Activated T-cell treated with anti-CD3 and anti-CD28 coated beads, Interleukin-2, amount 50 U/mL, for 4 hours (primary cell): ENCODE measurements at regions not wholly inside any gene's neighbourhood (a gene's known extent, or its start where the extent isn't known, plus 50 kb on each side); places are given as distances from the start of the nearest gene placed in this dataset.

ENCODE experiments used
- ATAC-seq, 2 donors: fragments of 200-7000 bp; cut with Tn5 transposase; one replicate each; pipeline ENCODE4 v1.10.0; 2021
- DNase-seq: peaks from one replicate; pipeline ENCODE4 v3.0.0-alpha.2; 2020
- H3K27me3 Mint-ChIP-seq: one replicate; pipeline ENCODE4 v1.8.0; 2021; ENCODE audit warnings: low read depth, mixed read lengths
- H3K36me3 Mint-ChIP-seq: one replicate; pipeline ENCODE4 v1.8.0; 2022; ENCODE audit warnings: mixed read lengths; ENCODE audit not compliant: insufficient read depth
- H3K4me1 Mint-ChIP-seq: one replicate; pipeline ENCODE4 v1.8.0; 2021; ENCODE audit warnings: low read depth, mixed read lengths
- H3K4me3 Mint-ChIP-seq: one replicate; pipeline ENCODE4 v1.8.0; 2021; ENCODE audit warnings: mild to moderate bottlenecking, moderate library complexity, mixed read lengths
- H3K9me3 Mint-ChIP-seq: one replicate; pipeline ENCODE4 v1.8.0; 2021; ENCODE audit warnings: mixed read lengths

- no peaks in the 10 kb centered on the region for H3K4me1 Mint-ChIP-seq
- DNase-seq (no peak), ATAC-seq (no peak)
- H3K27me3 Mint-ChIP-seq, result peaks cover 7% of the 10 kb centered on the region
- H3K4me3 Mint-ChIP-seq, result no peak overlapping the region
- no peaks in the 10 kb centered on the region for H3K36me3 Mint-ChIP-seq
- H3K9me3 Mint-ChIP-seq, result no peaks in the 10 kb centered on the region
Measured at GRCh38 chr1:212495766-212496494, 63.2 kb downstream of the NENF start.

- Mint-ChIP-seq H3K9me3 (no peaks in the 10 kb centered on the region), H3K4me1 (no peaks in the 10 kb centered on the region), H3K4me3 (no peak overlapping the region), H3K27me3 (peaks cover 7% of the 10 kb centered on the region), H3K36me3 (no peaks in the 10 kb centered on the region)
- ATAC-seq, result no peak
- DNase-seq, result no peak
Measured at GRCh38 chr1:212496682-212497081, 64.0 kb downstream of the NENF start.

GRCh38 chr1:212497553-212497952 lies 64.8 kb downstream of the NENF start:
- Mint-ChIP-seq H3K9me3 (no peaks in the 10 kb centered on the region), H3K4me3 (no peak overlapping the region), H3K36me3 (no peaks in the 10 kb centered on the region), H3K27me3 (peaks cover 6% of the 10 kb centered on the region), H3K4me1 (no peaks in the 10 kb centered on the region)
- DNase-seq (no peak), ATAC-seq (no peak)

- DNase-seq, result no peak
- H3K27me3 Mint-ChIP-seq, result peaks cover 6% of the 10 kb centered on the region
- no peaks in the 10 kb centered on the region for H3K9me3 Mint-ChIP-seq
- no peak for ATAC-seq
- no peaks in the 10 kb centered on the region for H3K4me1 Mint-ChIP-seq
- no peaks in the 10 kb centered on the region for H3K36me3 Mint-ChIP-seq
- H3K4me3 Mint-ChIP-seq, result no peak overlapping the region
Measured at GRCh38 chr1:212498283-212499040, 65.7 kb downstream of the NENF start.

GRCh38 chr1:212500351-212500750 lies 67.6 kb downstream of the NENF start:
- Mint-ChIP-seq H3K27me3 (peaks cover 6% of the 10 kb centered on the region), H3K4me1 (no peaks in the 10 kb centered on the region), H3K9me3 (no peaks in the 10 kb centered on the region), H3K4me3 (no peak overlapping the region), H3K36me3 (no peaks in the 10 kb centered on the region)
- ATAC-seq, result no peak
- DNase-seq, result no peak

- Mint-ChIP-seq H3K27me3 (peaks cover 6% of the 10 kb centered on the region), H3K4me1 (no peaks in the 10 kb centered on the region), H3K36me3 (no peaks in the 10 kb centered on the region), H3K9me3 (no peaks in the 10 kb centered on the region), H3K4me3 (no peak overlapping the region)
- ATAC-seq (no peak), DNase-seq (no peak)
Measured at GRCh38 chr1:212500983-212501382, 68.3 kb downstream of the NENF start.

- no peaks in the 10 kb centered on the region for H3K4me1 Mint-ChIP-seq
- peaks cover 9% of the 10 kb centered on the region for H3K27me3 Mint-ChIP-seq
- no peak overlapping the region for H3K4me3 Mint-ChIP-seq
- no peaks in the 10 kb centered on the region for H3K36me3 Mint-ChIP-seq
- peak; percentile 28 to 40 for ATAC-seq
- no peaks in the 10 kb centered on the region for H3K9me3 Mint-ChIP-seq
- no peak for DNase-seq
Measured at GRCh38 chr1:212503714-212504113, 71.0 kb downstream of the NENF start.

GRCh38 chr1:212504171-212504803 lies 71.6 kb downstream of the NENF start:
- no peak overlapping the region for H3K4me3 Mint-ChIP-seq
- no peaks in the 10 kb centered on the region for H3K4me1 Mint-ChIP-seq
- no peaks in the 10 kb centered on the region for H3K36me3 Mint-ChIP-seq
- no peak for DNase-seq
- peaks cover 9% of the 10 kb centered on the region for H3K27me3 Mint-ChIP-seq
- ATAC-seq, result no peak
- no peaks in the 10 kb centered on the region for H3K9me3 Mint-ChIP-seq

GRCh38 chr1:212506666-212507065 lies 73.9 kb downstream of the NENF start:
- no peaks in the 10 kb centered on the region for H3K4me1 Mint-ChIP-seq

GRCh38 chr1:212507369-212507768 lies 74.6 kb downstream of the NENF start:
- no peaks in the 10 kb centered on the region for H3K36me3 Mint-ChIP-seq
- DNase-seq (no peak), ATAC-seq (no peak)
- no peaks in the 10 kb centered on the region for H3K4me1 Mint-ChIP-seq
- H3K4me3 Mint-ChIP-seq, result no peak overlapping the region
- H3K27me3 Mint-ChIP-seq, result peaks cover 19% of the 10 kb centered on the region
- no peaks in the 10 kb centered on the region for H3K9me3 Mint-ChIP-seq

More at GRCh38 chr1:212506666-212507065, 73.9 kb downstream of the NENF start:
- no peaks in the 10 kb centered on the region for H3K36me3 Mint-ChIP-seq
- DNase-seq (no peak), ATAC-seq (no peak)
- H3K27me3 Mint-ChIP-seq, result peaks cover 12% of the 10 kb centered on the region
- H3K4me3 Mint-ChIP-seq, result no peak overlapping the region
- no peaks in the 10 kb centered on the region for H3K9me3 Mint-ChIP-seq

- ATAC-seq (no peak), DNase-seq (no peak)
- Mint-ChIP-seq H3K27me3 (peaks cover 60% of the 10 kb centered on the region), H3K9me3 (no peaks in the 10 kb centered on the region), H3K4me3 (no peak overlapping the region), H3K4me1 (peaks cover 6% of the 10 kb centered on the region), H3K36me3 (no peaks in the 10 kb centered on the region)
Measured at GRCh38 chr1:212512816-212513559, 80.3 kb downstream of the NENF start.

- no peak overlapping the region for H3K4me3 Mint-ChIP-seq
- H3K4me1 Mint-ChIP-seq, result peaks cover 6% of the 10 kb centered on the region
- DNase-seq, result no peak
- no peaks in the 10 kb centered on the region for H3K9me3 Mint-ChIP-seq
- H3K27me3 Mint-ChIP-seq, result peaks cover 62% of the 10 kb centered on the region
- H3K36me3 Mint-ChIP-seq, result no peaks in the 10 kb centered on the region
- ATAC-seq, result no peak
Measured at GRCh38 chr1:212513586-212513985, 80.9 kb downstream of the NENF start.

GRCh38 chr1:212514056-212514614 lies 81.4 kb downstream of the NENF start:
- Mint-ChIP-seq H3K9me3 (no peaks in the 10 kb centered on the region), H3K4me3 (no peak overlapping the region), H3K36me3 (no peaks in the 10 kb centered on the region), H3K4me1 (peaks cover 6% of the 10 kb centered on the region), H3K27me3 (peaks cover 66% of the 10 kb centered on the region)
- DNase-seq, result no peak
- ATAC-seq, result peak; percentile 31 to 57

- ATAC-seq, result peak; percentile 39 to 55
- DNase-seq, result no peak
- no peak overlapping the region for H3K4me3 Mint-ChIP-seq
- peaks cover 63% of the 10 kb centered on the region for H3K27me3 Mint-ChIP-seq
- H3K9me3 Mint-ChIP-seq, result no peaks in the 10 kb centered on the region
- H3K4me1 Mint-ChIP-seq, result peaks cover 6% of the 10 kb centered on the region
- no peaks in the 10 kb centered on the region for H3K36me3 Mint-ChIP-seq
Measured at GRCh38 chr1:212514782-212515181, 82.1 kb downstream of the NENF start.
